ENCODE measurements at regions not wholly inside any gene's neighbourhood (a gene's known extent, or its start where the extent isn't known, plus 50 kb on each side); places are given as distances from the start of the nearest gene placed in this dataset.

- TF ChIP-seq CTCF (IDR thresholded peaks at IDR 0.05) (no peak), EZH2 (IDR thresholded peaks at IDR 0.05; ENCODE audit: borderline replicate concordance, insufficient read depth, low read depth, low read length, poor library complexity, severe bottlenecking) (no peak)
- peak; percentile 3 for DNase-seq
- 100% methylated on average over 1 of the region's 4 CpGs for WGBS (ENCODE audit: insufficient coverage)
- Mint-ChIP-seq H3K4me1 (peaks cover 23% of the 10 kb centered on the region), H3K9me3 (ENCODE audit: insufficient read depth) (no peaks in the 10 kb centered on the region), H3K4me3 (peak overlapping the region; percentile 57), H3K27me3 (no peaks in the 10 kb centered on the region), H3K27ac (peak overlapping the region; percentile 53)
- Histone ChIP-seq H3K27me3 (replicated peaks in 1 of 4; ENCODE audit: control extremely low read depth in 1 of 4, control insufficient read depth in 3 of 4, insufficient read depth in 4 of 4, low read length in 3 of 4) (no peaks in the 10 kb centered on the region), H3K79me2 (ENCODE audit: control insufficient read depth, insufficient read depth, low read length) (no peaks in the 10 kb centered on the region), H3K9ac (ENCODE audit: low read length) (no peak overlapping the region), H3K4me2 (replicated peaks; ENCODE audit: low read depth, low read length, poor library complexity, severe bottlenecking) (peak overlapping the region; percentile 31), H3K4me1 (ENCODE audit: control insufficient read depth in 2 of 2, insufficient read depth in 2 of 2, low read length in 2 of 2) (peaks cover 10 to 14% of the 10 kb centered on the region in 2 donors), H3K4me3 (ENCODE audit: control extremely low read depth in 1 of 5, extremely low read depth in 1 of 5, insufficient read depth in 1 of 5, low read depth in 2 of 5, low read length in 4 of 5) (no peak overlapping the region), H2AFZ (ENCODE audit: insufficient read depth, low read depth, low read length, poor library complexity, severe bottlenecking) (peak overlapping the region; percentile 35), H3K36me3 (replicated peaks in 1 of 2; ENCODE audit: control extremely low read depth in 1 of 2, control insufficient read depth in 1 of 2, extremely low read depth in 1 of 2, insufficient read depth in 2 of 2, low read length in 1 of 2) (no peaks in the 10 kb centered on the region), H3K9me3 (ENCODE audit: control extremely low read depth in 1 of 3, control insufficient read depth in 2 of 3, insufficient read depth in 1 of 3, low read length in 2 of 3) (no peaks in the 10 kb centered on the region), H4K20me1 (ENCODE audit: control insufficient read depth, insufficient read depth, low read length, poor library complexity, severe bottlenecking) (no peaks in the 10 kb centered on the region), H3K27ac (ENCODE audit: low read length in 2 of 2) (no peak overlapping the region)
- intact Hi-C loops (cut with micrococcal nuclease): no loop called here
- ChIA-PET POLR2A (interaction anchor here (0.7 kb wide), 1 partner anchor 19 kb away, joined by 5 read pairs; no protein-coding TSS in a partner anchor), CTCF (no interaction called here)
- peak; percentile 24 for ATAC-seq (ENCODE audit: low read depth)
Observed at GRCh38 chrX:15151267-15152186, 118.4 kb downstream of the ASB9 start.

DNA sequence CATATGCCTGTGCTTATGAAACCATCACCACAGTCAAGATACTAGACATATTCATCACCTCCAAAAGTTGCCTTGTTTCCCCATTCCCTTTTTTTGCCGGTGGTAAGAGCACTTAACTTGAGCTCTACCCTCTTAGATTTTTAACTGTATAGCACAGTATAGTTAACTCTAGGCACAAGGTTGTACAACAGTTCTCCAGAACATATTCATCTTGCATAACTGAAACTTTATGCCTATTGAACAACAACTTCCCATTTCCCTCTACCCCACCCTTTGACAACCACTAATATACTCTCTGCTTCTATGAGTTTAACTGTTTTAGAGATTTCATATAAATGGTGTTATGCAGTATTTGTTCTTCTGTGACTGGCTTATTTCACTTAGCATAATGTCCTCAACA lies 119.3 kb downstream of the ASB9 start:
- POLR2A ChIA-PET: no interaction called here

More for the DNA sequence above, 119.3 kb downstream of the ASB9 start:
- ATAC-seq (ENCODE audit: low read depth): no peak
- no peaks in the 10 kb centered on the region for H3K36me3 ChIP-seq (replicated peaks in 1 of 2; ENCODE audit: control extremely low read depth in 1 of 2, control insufficient read depth in 1 of 2, extremely low read depth in 1 of 2, insufficient read depth in 2 of 2, low read length in 1 of 2)
- H4K20me1 ChIP-seq (ENCODE audit: control insufficient read depth, insufficient read depth, low read length, poor library complexity, severe bottlenecking): no peaks in the 10 kb centered on the region
- H3K9me3 ChIP-seq (ENCODE audit: control extremely low read depth in 1 of 3, control insufficient read depth in 2 of 3, insufficient read depth in 1 of 3, low read length in 2 of 3): no peaks in the 10 kb centered on the region
- no peak for TF ChIP-seq CTCF (IDR thresholded peaks at IDR 0.05)
- no peak for TF ChIP-seq EZH2 (IDR thresholded peaks at IDR 0.05; ENCODE audit: borderline replicate concordance, insufficient read depth, low read depth, low read length, poor library complexity, severe bottlenecking)
- intact Hi-C loops (cut with micrococcal nuclease): no loop called here
- no peaks in the 10 kb centered on the region for H3K27me3 ChIP-seq (replicated peaks in 1 of 4; ENCODE audit: control extremely low read depth in 1 of 4, control insufficient read depth in 3 of 4, insufficient read depth in 4 of 4, low read length in 3 of 4)
- no peaks in the 10 kb centered on the region for H3K9me3 Mint-ChIP-seq (ENCODE audit: insufficient read depth)
- no peak overlapping the region for H3K9ac ChIP-seq (ENCODE audit: low read length)
- peaks cover 23% of the 10 kb centered on the region for H3K4me1 Mint-ChIP-seq
- H3K4me3 ChIP-seq (ENCODE audit: control extremely low read depth in 1 of 5, extremely low read depth in 1 of 5, insufficient read depth in 1 of 5, low read depth in 2 of 5, low read length in 4 of 5): no peak overlapping the region
- H2AFZ ChIP-seq (ENCODE audit: insufficient read depth, low read depth, low read length, poor library complexity, severe bottlenecking): no peak overlapping the region
- peak; percentile 2 for DNase-seq
- H3K27ac ChIP-seq (ENCODE audit: low read length in 2 of 2): no peak overlapping the region
- peak overlapping the region; percentile 67 for H3K4me3 Mint-ChIP-seq
- no peaks in the 10 kb centered on the region for H3K79me2 ChIP-seq (ENCODE audit: control insufficient read depth, insufficient read depth, low read length)
- no peak overlapping the region for H3K27ac Mint-ChIP-seq
- CTCF ChIA-PET: no interaction called here
- peak overlapping the region; percentile 20 for H3K4me2 ChIP-seq (replicated peaks; ENCODE audit: low read depth, low read length, poor library complexity, severe bottlenecking)
- peaks cover 10 to 14% of the 10 kb centered on the region in 2 donors for H3K4me1 ChIP-seq (ENCODE audit: control insufficient read depth in 2 of 2, insufficient read depth in 2 of 2, low read length in 2 of 2)
- H3K27me3 Mint-ChIP-seq: no peaks in the 10 kb centered on the region
- no CpG with 5 or more reads among the region's 1 CpG for WGBS (ENCODE audit: insufficient coverage)
